IMR-90 (cell line): ENCODE measurements at regions not wholly inside any gene's neighbourhood (a gene's known extent, or its start where the extent isn't known, plus 50 kb on each side); places are given as distances from the start of the nearest gene placed in this dataset.

ENCODE experiments used
- BHLHE40 ChIP-seq: fragments of 150-350 bp; IDR thresholded peaks from 2 replicates; pipeline ENCODE4 v1.6.1; 2016; ENCODE audit warnings: mild to moderate bottlenecking, low read depth, low read length
- CEBPB ChIP-seq: IDR thresholded peaks from 2 replicates; pipeline ENCODE4 v1.6.1; 2012; ENCODE audit warnings: low read depth, low read length, improper control_type of control experiment
- CHD1 ChIP-seq: IDR thresholded peaks from 2 replicates; pipeline ENCODE4 v1.6.1; 2012; ENCODE audit warnings: low read depth, low read length, improper control_type of control experiment
- CTCF ChIP-seq: conservative IDR thresholded peaks from 2 replicates; pipeline ENCODE4 v1.5.1; 2012; ENCODE audit warnings: mild to moderate bottlenecking, low read depth, low read length, improper control_type of control experiment
- FOS ChIP-seq: fragments of 150-350 bp; IDR thresholded peaks from 2 replicates; pipeline ENCODE4 v1.6.1; 2016; ENCODE audit warnings: low read depth, low read length
- MAFK ChIP-seq: IDR thresholded peaks from 2 replicates; pipeline ENCODE4 v1.6.1; 2012; ENCODE audit warnings: low read depth, low read length, improper control_type of control experiment
- MAZ ChIP-seq: IDR thresholded peaks from 2 replicates; pipeline ENCODE4 v1.6.1; 2012; ENCODE audit warnings: low read depth, mild to moderate bottlenecking, low read length, improper control_type of control experiment, moderate library complexity, borderline replicate concordance
- MXI1 ChIP-seq: IDR thresholded peaks from 2 replicates; pipeline ENCODE4 v1.6.1; 2012; ENCODE audit warnings: low read depth, mild to moderate bottlenecking, low read length, moderate library complexity, borderline replicate concordance
- NFE2L2 ChIP-seq: fragments of 150-350 bp; IDR thresholded peaks from 2 replicates; pipeline ENCODE4 v1.6.1; 2016; ENCODE audit warnings: low read depth, mild to moderate bottlenecking, low read length
- POLR2A ChIP-seq: IDR thresholded peaks from 2 replicates; pipeline ENCODE4 v1.6.1; 2012; ENCODE audit warnings: mild to moderate bottlenecking, low read depth, low read length
- RCOR1 ChIP-seq: IDR thresholded peaks from 2 replicates; pipeline ENCODE4 v1.6.1; 2012; ENCODE audit warnings: mild to moderate bottlenecking, low read length, improper control_type of control experiment; ENCODE audit not compliant: insufficient replicate concordance
- SMC3 ChIP-seq: fragments of 150-350 bp; IDR thresholded peaks from 2 replicates; pipeline ENCODE4 v1.6.1; 2016; ENCODE audit warnings: low read depth, mild to moderate bottlenecking, antibody characterized with exemption, low read length, moderate library complexity
- TF ChIP-seq, protein P1 (sequence below): fragments of 150-350 bp; IDR thresholded peaks from 2 replicates; pipeline ENCODE4 v1.6.1; 2016; ENCODE audit warnings: low read depth, mild to moderate bottlenecking, low read length, moderate library complexity, borderline replicate concordance
- TF ChIP-seq, protein P2 (sequence below): fragments of 150-350 bp; IDR thresholded peaks from 2 replicates; pipeline ENCODE4 v1.6.1; 2017; ENCODE audit warnings: mild to moderate bottlenecking, antibody characterized with exemption, low read length, low read depth

DNA sequence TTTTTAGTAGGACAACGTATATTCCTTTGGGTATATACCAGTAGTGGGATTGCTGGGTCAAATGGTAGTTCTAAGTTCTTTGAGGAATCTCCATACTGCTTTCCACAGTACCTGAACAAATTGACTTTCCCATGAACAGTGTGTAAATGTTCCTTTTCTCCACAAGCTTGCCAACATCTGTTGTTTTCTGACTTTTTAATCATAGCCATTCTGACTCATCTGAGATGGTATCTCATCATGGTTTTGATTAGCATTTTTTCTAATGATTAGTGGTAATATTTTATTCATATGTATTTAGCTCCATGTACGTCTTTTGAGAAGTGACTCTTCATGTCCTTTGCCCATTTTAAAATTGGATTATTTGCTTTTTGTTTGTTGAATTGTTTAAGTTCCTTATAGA, 58.4 kb upstream of the CERS6 start:
- TF ChIP-seq MXI1 (no peak), CTCF (no peak), MAZ (no peak), POLR2A (no peak), FOS (no peak), SMC3 (no peak), BHLHE40 (no peak), CEBPB (no peak), CHD1 (no peak), NFE2L2 (no peak), RCOR1 (no peak), MAFK (no peak)
- TF ChIP-seq, protein P1, sequence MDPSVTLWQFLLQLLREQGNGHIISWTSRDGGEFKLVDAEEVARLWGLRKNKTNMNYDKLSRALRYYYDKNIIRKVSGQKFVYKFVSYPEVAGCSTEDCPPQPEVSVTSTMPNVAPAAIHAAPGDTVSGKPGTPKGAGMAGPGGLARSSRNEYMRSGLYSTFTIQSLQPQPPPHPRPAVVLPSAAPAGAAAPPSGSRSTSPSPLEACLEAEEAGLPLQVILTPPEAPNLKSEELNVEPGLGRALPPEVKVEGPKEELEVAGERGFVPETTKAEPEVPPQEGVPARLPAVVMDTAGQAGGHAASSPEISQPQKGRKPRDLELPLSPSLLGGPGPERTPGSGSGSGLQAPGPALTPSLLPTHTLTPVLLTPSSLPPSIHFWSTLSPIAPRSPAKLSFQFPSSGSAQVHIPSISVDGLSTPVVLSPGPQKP, result no peak
- TF ChIP-seq, protein P2, sequence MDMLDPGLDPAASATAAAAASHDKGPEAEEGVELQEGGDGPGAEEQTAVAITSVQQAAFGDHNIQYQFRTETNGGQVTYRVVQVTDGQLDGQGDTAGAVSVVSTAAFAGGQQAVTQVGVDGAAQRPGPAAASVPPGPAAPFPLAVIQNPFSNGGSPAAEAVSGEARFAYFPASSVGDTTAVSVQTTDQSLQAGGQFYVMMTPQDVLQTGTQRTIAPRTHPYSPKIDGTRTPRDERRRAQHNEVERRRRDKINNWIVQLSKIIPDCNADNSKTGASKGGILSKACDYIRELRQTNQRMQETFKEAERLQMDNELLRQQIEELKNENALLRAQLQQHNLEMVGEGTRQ, result no peak
